CD4-positive, alpha-beta T cell treated with Interleukin-1 beta for 1 hour (primary cell): ENCODE measurements at regions not wholly inside any gene's neighbourhood (a gene's known extent, or its start where the extent isn't known, plus 50 kb on each side); places are given as distances from the start of the nearest gene placed in this dataset.
"Not testable (repeated sequence)": the region's sequence is repeated elsewhere in the genome, so short reads cannot be mapped to it uniquely, and the experiment has no call there.

Experiments used
- DNase-seq, 2 donors: peaks; one replicate each; pipeline ENCODE4 v3.0.0-alpha.2; 2020 to 2022

DNA sequence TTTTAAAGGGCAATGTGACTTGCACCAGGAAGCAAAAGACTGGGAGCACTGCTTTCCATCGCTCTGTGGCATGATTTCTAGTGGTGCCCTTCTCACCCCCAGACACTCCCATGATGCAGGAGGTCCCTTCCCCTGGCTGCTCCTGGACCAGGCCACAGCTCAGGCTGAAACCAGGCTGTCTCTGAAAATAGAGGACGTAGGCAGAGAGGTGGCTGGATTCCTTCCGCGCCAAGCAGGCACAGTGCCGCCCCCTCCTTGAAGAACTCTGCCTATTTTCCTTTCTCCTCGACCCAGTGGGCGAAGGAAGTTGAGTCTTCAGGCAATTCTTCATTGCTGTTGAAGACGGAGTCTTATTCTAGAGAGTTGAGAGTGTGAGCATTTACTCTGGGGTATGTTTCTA, 489.4 kb upstream of the TBL1XR1 start:
- DNase-seq, result no peak

DNA sequence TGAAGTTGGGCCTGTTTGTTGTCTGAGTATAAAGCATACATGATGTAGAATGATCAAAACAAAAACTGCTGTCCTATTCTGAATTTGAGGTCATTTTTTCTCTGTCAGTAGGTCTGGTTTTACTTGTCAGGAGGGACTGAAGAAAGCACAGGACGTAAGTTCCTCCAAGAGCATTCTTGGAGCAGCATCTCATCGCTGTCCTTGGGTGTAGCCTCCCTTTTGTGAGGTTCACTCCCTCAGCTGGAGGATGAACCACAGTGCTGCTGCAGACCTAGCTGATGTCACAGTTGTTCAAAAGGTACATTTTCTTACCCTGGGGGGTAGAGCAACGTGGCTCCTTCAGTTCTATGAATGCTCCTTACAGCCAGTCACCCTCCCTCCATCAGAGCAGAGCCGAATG, 490.0 kb upstream of the TBL1XR1 start:
- no peak for DNase-seq

DNA sequence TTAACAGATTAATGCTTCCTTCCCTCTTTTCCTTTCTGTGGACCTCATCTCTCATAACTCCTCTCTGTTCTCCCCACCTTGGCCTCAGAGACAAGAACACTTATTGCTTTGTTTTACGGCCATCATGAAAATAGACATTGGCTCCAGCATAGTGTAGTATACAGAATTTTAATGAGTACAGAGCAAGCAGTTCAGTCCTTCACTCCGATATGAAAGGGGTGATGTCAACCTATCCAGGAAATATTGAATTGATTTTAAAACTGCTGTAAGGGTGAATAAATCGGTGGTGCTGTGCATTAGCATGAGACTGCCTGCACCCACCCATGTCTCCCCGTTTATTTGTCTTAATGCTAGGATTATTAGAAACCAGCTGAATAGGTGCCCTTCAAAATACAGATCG, 490.9 kb upstream of the TBL1XR1 start:
- no peak for DNase-seq

DNA sequence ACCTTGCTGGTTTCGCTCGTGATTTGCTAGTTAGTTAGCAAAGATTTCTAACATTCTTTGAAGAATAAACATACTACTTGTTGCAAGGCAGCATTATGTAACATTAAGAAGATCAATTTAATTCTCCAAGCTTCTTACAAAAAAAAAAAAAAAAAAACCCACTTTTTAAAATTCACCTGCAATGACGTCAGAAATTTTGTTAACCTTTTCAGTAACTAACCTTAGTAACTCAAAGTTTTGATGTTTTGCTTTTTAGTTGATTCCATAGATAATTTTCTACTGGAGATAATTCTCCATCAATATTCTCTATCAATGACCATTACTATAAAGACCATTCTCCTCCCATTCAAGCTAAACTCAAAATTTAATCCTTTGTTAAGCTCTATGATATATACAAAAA, 491.8 kb upstream of the TBL1XR1 start:
- DNase-seq, result no peak

DNA sequence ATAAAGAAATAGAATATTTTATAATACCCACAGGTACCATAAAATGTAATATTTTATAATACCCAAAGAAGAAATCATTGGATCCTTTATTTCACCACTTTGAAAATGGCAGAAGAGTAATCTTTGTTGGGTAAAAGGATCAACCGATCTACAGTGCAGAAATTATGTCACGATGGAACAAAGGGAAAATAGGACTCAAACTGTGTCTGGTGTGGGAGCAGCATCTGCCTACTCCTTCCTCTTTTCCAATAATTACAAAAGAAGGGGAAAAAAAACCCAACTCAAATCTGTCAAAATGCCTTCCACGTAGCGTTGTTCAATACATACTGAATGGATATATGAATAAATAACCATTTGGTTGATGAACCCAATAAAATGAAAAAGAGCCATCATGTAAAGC, 492.6 kb upstream of the TBL1XR1 start:
- DNase-seq, result no peak

DNA sequence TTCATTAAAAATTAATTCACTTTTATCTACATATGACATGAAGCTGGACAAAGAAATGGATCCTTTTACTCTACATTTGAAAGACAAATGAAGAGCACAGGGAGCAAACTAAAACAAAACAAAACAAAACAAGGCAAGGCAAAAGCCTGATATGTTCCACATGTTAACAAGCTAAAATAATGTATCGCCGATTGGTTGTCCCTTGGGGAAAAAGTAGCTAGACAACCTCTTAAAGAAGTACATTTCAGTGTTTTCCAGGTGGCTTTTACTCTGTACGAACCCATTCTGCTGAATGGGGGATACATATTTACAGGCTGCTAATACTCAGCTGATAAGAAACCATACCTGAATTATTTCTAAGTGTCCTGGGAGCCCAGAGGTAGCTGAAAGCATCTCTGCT, 493.0 kb upstream of the TBL1XR1 start:
- DNase-seq, result no peak

DNA sequence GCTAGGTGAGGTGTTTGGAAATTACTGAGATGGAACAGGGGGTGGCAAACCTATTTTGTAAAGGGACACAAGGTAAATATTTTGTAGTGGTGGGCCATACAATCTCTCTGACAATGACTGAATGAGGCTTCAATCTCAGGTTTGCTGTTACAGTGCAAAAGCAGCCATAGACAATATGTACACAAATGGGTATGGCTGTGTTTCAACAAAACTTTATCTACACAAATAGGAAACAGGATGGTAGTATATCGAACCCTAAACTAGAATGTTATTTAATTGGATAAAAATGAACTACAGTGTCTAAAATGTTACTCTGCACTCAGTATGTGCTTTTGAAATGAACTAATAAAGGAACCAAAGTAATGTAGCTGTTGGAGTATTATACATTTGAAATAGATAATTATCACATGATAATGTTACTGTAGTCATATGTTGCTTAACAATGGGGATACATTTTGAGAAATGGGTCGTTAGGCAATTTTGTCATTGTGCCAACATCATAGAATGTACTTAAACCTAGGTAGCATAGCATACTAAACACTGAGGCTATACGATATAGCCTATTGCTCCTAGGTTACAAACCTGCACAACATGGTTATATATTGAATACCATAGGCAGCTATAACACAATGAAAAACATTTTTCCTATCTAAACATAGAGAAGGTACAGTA, 495.2 kb upstream of the TBL1XR1 start:
- no peak for DNase-seq

DNA sequence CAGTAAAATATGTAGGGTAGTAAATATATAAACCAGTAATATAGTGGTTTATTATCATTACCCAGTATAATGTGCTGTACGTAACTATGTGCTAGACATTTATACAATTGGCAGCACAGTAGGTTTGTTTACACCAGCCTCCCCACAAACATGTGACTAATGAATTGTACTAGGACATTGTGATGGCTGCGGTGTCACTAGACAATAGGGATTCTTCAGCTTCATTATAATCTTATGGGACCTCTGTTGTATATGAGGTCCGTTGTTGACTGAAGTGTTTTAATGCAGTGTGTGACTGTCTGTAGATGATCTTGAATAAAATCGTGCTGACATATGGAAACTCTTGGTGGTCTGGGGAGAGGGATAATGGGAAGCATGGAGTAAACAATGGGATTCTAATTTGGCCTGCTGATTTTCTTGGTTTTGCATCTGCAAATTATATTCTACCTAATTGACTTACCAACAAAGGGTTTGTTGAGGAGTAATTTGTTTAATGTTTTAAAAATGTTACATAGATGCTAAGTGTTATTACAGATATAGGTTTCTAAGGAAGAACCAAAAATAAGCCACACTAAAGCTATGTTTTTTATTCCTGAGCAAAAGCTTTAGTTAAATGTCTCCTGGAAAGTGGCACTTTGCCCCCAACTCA, 496.5 kb upstream of the TBL1XR1 start:
- DNase-seq, result no peak

DNA sequence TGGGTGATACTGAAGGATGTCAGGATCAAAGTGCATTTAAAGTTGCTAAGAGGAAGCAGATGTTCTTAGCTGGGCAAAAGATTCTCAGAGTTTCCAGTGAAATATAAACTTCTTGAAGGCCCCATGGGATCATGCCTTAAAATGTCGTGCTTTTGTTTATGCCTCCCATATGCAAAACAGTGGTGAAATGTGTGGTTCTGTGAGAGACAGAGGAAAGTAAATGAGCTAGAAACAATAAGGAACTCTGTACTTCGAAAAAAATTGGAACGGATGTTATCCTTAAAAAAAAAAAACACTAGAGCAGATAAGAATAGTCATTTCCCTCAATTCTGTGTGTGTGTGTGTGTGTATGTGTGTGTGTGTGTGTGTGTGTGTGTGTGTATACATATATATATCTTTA, 497.0 kb upstream of the TBL1XR1 start:
- DNase-seq, result no peak

DNA sequence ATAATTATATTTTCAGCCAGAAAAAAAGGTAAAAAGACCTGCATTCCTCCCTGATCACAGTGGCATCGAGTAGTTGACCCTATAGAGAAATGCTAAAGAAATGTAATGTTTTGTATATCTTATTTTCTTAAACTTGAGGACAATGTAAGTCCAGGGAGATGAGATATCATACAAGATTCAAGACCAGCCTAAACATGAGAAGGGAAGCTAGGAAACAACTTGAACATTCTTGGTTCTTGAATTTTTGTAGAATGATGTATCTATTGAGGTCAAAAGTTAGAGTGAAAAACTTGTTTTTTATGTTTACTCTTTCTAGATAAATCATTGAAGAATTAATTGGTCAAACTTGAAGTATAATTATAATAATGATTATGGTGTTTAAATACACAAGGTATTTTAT, 497.7 kb upstream of the TBL1XR1 start:
- no peak for DNase-seq

DNA sequence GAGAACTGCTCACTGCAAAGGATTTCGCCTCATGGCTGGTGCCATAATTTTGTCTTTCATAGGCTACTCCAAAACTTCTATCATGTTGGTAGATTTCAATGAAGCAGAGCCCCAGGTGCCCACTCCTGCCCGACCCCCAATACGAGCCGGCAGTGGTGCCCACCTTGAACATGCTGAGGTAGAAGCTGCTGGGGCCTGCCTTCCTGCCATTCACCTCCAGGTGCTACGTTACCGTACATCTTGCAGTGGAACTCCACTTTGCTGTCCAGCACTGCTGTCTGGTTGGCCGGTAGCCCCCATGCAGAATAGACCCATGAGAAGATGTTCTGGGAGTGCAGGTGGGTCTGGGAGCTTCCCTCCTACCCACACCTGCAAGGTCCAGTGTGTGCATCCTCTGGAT, 502.8 kb upstream of the TBL1XR1 start:
- DNase-seq, result no peak

DNA sequence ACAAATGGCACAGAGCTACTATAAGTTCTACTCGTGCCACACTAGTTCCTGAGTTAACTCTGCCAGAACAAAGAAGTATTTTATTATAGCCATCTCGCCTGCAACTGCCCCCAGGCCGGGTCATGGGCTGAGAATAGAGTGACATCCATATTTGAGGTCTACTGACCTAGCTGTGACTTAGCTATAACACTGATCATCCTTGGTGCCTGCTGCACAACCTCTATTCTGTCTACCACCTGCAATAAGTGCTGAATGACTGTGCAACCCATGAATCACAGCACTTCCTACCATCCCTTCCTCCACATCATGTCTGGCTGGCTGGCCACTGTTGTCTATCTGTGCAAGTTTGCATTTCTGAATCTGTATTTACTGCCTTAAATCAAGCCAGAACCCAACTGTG, 506.5 kb upstream of the TBL1XR1 start:
- DNase-seq, result no peak

DNA sequence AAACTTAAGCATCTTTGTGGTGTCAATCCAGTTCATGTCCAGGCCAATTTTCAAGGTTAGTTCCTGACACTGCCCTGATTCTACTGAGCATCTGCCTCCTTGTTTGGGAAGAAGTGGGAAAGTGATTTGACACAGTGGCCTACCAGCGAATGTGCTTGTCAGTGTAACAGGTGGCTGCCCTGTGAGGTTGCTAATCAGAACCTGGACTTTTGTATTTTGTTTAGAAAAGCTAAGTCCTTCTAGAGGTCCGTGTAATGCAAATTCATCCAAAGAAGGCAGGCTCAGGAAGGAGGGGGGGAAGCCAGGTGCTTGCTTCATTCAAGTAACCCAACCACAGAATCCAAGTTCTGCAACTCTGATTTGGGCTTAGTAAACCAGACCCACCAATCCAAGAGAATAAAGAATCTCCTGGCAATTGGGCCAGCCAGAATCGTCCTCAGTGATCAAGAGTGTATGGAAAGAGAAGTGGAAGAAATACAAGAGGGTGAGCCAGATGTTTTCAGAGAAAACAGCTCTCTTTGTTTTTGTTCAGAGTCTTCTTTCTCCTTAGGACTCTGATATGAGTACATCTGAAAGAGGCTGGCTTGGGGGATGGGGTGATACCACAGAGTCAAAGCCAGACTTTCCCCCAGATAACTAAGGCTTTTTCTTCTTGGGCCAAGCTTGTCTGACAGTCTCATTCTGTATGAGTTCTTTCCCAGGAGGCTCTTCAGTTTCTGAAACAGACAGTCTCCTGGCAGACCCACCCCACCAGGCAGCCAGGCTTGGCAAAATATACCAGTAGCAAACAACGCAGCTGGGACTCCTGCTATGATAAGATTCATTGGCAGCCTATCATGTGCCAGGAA, 508.9 kb upstream of the TBL1XR1 start:
- DNase-seq, result no peak

DNA sequence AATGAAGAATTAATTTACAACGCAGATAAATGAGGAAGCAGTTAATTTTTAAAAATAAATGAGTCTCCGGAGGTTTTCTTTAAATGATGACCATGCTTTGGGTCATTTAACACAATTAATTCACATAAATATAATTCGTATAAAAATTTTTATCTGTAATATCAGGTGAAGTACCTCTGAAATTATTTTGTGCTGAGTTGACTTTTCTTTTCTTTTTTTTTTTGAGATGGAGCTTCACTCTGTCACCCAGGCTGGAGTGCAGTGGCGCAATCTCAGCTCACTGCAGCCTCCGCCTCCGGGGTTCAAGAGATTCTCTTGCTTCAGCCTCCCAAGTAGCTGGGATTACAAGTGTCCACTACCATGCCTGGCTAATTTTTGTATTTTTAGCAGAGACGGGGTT, 512.2 kb upstream of the TBL1XR1 start:
- DNase-seq, result not testable (repeated sequence)

DNA sequence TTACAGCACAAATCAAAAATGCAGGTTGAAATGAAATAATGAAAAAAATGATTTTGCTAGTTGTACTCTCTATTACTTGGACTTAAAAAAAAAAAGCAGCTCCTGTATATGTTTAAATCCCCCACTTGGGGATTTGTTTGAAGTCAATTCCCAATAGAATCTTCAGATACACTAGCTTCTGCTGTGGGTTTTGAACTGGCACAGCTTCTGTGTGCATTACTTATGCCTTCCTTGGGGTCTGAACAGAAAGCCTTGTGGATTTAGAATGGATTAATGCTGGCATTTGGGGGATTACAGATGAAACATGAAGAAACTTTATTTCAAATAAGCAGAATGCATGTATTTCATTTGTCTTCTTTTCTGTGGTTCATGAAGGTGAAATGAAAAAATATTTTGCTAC, 513.2 kb upstream of the TBL1XR1 start:
- DNase-seq, result no peak

DNA sequence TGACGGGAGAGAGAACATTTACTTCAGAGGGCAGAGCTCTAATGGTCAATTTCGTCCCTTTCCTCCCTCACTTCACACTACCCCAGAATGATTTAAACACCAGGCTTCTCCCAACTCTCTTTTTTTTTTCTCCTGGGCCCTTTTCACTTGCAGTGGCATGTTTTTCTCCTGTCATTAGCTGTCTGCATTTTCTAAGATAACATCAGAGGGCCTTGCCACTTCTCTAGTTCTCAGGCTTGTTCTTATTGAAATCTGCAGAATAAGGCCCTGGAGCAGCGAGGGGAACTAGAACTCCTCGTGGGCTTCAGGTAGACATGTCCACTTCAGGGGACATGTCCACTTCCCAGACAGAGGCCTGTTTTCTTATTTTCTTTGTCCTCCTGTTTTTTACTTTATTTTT, 514.4 kb upstream of the TBL1XR1 start:
- DNase-seq, result no peak

DNA sequence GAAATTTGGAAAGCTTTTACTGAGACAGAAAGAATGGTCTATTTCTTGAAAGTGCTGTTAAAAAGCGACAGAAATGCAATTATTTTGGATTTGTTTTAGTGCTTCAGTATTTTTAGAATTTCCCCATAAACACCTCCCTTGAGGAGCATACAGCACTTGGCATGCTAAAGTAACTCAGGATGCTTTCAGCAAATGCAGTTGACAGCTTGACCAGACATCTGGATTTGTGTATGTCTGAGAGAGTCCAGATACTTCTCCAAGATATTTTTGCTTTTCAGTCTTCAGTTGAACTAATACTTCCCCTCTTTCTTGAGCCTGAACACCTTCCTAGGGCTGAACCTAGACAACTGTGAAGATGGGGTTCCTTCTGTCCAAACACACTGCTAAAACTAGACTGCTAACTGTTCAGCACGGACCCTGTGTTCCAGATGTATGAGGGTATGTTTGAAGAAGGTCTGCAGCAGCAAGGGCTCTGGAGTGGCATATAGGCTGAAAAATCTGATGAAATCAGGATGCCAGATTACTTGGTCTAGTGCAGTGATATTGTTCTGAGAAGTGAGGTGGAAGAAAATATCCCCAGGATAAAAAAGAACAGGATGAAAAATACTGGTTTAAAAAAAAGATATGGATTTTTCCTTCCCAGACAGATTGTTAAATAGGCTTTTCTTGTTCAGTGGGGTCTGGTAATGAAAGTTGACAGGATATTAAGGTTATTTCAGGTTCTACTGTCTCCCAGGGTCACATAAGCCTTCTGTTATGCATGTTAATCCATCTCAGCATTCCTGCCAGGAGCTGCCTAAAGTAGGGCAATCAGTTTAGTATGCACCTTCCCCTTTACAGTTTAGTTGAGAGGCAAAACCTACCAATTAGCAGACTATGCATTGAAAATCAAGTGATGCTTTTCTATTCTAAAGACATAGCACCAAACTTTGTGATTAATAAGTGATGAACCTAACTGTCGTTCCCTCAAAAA, 516.9 kb upstream of the TBL1XR1 start:
- DNase-seq, result no peak

DNA sequence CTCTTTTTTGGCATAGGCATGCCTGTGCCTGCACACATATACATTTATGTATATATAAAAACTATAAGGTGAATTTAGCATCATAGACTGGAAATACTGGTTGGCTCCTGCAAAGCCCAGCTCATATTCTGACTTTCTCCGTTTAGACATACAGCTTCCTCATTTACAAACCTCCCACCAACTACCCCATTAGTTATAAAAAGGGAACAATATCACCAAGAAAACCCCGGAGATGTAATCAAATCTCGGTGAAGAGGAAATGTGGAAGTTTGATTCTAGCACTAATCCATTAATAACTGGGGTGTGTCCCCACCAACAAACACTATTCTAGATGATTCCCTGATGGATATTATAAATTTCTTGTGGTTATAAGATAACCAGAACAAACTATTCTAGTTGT, 517.7 kb upstream of the TBL1XR1 start:
- no peak for DNase-seq

DNA sequence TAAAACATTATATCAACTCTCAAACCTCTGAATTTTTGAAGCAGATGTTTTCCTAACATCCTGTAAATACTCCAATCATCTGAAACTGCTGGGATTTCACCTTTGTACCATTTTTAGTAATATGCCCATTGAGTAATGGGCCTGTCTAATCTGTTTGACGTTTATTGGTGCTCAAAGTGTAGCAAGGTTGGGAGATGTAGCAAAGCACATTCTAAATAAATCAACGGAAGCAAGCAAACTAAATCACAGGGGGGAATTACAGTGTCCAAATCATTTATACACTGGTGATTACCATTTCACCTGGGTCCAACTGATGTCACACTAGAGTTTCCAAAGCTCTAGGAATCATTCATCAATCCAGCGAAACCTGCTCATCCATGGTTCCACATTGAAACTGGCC, 518.7 kb upstream of the TBL1XR1 start:
- no peak for DNase-seq

DNA sequence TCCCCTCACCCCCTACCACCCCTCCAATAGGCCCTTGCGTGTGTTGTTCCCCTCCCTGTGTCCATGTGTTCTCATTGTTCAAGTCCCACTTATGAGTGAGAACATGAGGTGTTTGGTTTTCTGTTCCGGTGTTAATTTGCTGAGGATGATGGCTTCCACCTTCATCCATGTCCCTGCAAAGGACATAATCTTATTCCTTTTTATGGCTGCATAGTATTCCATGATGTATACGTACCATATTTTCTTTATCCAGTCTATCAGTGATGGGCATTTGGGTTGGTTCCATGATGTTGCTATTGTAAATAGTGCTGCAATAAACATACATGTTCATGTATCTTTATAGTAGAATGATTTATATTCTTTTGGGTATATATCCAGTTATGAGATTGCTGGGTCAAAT, 523.6 kb upstream of the TBL1XR1 start:
- DNase-seq, result not testable (repeated sequence)

DNA sequence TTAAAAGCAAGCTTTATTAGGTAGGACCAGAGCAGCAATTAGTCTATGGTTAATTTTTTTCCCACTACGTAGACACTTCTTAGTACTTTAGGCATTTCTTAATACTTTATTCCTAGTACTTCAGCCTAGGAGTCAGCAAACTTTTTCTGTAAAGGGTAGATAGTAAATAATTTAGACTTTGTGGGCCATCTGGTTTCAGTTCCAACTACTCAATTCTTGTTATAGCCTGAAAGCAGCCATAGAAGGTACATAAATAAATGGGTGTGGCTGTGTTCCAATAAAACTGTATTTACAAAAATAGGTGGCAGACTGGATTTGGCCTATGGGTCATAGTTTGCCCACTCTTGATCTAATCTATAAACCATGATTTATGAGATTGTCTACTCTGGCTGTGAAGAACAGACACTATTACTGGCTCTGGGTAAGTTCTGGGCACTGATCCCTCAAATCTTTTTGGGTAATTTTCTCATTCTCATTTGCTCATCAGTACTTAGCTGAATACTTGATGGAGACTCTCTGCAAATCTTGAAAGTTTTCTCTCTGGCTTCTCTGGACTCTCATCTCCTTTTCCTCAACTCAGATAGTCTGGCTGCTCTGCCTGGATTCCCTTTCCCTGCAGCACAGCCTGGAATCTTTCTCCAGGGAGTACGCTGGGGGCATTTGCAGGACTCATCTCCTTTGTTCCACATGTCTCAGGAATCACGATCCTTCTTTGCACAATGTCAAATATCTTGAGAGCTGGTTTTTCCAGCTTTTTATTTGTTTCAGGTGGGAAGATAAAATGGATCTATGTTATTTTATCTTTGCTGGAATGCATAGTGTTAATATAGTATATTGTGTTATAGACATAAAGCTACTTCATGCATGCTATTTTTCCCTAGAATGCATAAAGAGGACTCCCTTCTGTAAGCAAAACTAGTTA, 524.8 kb upstream of the TBL1XR1 start:
- DNase-seq, result no peak
